Thyroid gland (tissue), 4 donors: ENCODE measurements at regions not wholly inside any gene's neighbourhood (a gene's known extent, or its start where the extent isn't known, plus 50 kb on each side); places are given as distances from the start of the nearest gene placed in this dataset.

Experiments
- POLR2A ChIP-seq, 2 donors: fragments of 450-650 bp; IDR thresholded peaks; one replicate each; pipeline ENCODE4 v1.6.1; 2017; ENCODE audit warnings: antibody characterized with exemption in 2 of 2, mild to moderate bottlenecking in 2 of 2, moderate library complexity in 1 of 2
- TF ChIP-seq, protein P1 (sequence below), 6 experiments: fragments of 200-600 bp in 3 of 6; fragments of 450-650 bp in 3 of 6; sonication (generic) in 3 of 6; IDR thresholded peaks; one replicate each; pipeline ENCODE4 v1.5.1; 2016 to 2019; ENCODE audit warnings: antibody characterized with exemption in 6 of 6, mild to moderate bottlenecking in 2 of 6, inconsistent platforms in 1 of 6, moderate library complexity in 1 of 6

DNA sequence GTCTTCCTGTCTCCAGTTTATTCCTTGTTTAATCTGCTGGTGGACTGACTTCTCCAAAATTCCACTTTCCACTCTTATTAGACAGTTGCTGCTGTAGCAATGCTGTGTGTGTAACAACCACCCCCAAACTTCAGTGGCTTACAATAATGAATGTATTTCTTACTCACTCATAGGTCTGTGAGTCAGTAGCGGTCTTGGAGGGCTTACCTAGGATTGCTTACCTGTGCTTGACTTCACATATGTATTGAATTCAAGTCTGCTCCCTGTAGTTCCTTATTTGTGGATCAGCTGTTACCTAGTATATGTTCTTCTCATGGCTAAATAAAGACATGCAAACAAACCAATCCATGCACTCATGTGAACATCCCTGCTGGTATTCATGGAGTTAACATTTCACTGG is 224.6 kb downstream of the MAP2K6 start:
- TF ChIP-seq, protein P1, sequence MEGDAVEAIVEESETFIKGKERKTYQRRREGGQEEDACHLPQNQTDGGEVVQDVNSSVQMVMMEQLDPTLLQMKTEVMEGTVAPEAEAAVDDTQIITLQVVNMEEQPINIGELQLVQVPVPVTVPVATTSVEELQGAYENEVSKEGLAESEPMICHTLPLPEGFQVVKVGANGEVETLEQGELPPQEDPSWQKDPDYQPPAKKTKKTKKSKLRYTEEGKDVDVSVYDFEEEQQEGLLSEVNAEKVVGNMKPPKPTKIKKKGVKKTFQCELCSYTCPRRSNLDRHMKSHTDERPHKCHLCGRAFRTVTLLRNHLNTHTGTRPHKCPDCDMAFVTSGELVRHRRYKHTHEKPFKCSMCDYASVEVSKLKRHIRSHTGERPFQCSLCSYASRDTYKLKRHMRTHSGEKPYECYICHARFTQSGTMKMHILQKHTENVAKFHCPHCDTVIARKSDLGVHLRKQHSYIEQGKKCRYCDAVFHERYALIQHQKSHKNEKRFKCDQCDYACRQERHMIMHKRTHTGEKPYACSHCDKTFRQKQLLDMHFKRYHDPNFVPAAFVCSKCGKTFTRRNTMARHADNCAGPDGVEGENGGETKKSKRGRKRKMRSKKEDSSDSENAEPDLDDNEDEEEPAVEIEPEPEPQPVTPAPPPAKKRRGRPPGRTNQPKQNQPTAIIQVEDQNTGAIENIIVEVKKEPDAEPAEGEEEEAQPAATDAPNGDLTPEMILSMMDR (IDR thresholded peaks at IDR 0.05), result no peak
- no peak for TF ChIP-seq POLR2A (IDR thresholded peaks at IDR 0.05)
